K562 (cell line): ENCODE measurements at regions not wholly inside any gene's neighbourhood (a gene's known extent, or its start where the extent isn't known, plus 50 kb on each side); places are given as distances from the start of the nearest gene placed in this dataset.

Experiments used
- ZNF3 ChIP-seq: fragments of 250-450 bp; sonication (Bioruptor Pico); IDR thresholded peaks from 2 replicates; pipeline ENCODE4 v1.5.0; 2021; ENCODE audit warnings: mild to moderate bottlenecking, moderate library complexity
- TF ChIP-seq, protein P1 (sequence below): fragments of 450-650 bp; IDR thresholded peaks from 2 replicates; pipeline ENCODE4 v1.6.1; 2016; ENCODE audit warnings: mild to moderate bottlenecking, moderate library complexity
- TF ChIP-seq, protein P2 (sequence below): IDR thresholded peaks from 2 replicates; pipeline ENCODE4 v1.6.1; 2011; ENCODE audit warnings: borderline replicate concordance, low read depth, mild to moderate bottlenecking, moderate library complexity, low read length; ENCODE audit not compliant: insufficient read depth, poor library complexity, severe bottlenecking
- TF ChIP-seq, protein P3 (sequence below): fragments of 250-450 bp; sonication (Bioruptor Pico); IDR thresholded peaks from 2 replicates; pipeline ENCODE4 v1.4.0; 2020
- TF ChIP-seq, protein P4 (sequence below): fragments of 450-650 bp; IDR thresholded peaks from 2 replicates; pipeline ENCODE4 v1.6.1; 2017; ENCODE audit warnings: mild to moderate bottlenecking, moderate library complexity

DNA sequence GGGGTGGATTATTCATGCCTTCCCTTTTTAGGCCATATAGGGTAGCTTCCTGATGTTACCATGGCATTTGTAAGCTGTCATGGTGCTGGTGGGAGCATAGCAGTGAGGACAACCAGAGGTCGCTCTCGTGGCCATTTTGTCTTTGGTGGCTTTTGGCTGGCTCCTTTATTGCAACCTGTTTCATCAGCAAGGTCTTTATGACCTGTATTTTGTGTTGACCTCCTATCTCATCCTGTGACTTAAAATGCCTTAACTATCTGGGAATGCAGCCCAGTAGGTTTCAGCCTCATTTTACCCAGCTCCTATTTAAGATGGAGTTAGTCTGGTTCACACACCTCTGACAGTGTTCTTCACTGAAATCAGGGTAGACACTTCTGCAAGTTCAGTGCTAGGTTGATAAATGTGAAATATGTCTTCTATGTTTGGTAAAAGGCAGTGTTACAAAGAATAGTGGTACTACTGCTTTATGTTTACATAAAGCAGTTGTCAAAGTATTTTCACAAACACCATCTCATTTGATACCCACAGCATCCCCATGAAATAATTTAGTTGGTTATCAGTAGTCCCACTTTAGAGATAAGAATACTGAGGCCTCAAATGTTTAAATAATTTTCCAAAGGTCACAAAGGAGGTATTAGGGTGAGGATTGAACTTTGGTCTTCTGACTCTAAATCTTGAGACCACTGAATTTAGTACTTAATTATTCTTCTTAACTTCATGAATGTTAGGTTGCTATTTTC lies 77.1 kb upstream of the C4orf54 start (continued):
- TF ChIP-seq, protein P1, sequence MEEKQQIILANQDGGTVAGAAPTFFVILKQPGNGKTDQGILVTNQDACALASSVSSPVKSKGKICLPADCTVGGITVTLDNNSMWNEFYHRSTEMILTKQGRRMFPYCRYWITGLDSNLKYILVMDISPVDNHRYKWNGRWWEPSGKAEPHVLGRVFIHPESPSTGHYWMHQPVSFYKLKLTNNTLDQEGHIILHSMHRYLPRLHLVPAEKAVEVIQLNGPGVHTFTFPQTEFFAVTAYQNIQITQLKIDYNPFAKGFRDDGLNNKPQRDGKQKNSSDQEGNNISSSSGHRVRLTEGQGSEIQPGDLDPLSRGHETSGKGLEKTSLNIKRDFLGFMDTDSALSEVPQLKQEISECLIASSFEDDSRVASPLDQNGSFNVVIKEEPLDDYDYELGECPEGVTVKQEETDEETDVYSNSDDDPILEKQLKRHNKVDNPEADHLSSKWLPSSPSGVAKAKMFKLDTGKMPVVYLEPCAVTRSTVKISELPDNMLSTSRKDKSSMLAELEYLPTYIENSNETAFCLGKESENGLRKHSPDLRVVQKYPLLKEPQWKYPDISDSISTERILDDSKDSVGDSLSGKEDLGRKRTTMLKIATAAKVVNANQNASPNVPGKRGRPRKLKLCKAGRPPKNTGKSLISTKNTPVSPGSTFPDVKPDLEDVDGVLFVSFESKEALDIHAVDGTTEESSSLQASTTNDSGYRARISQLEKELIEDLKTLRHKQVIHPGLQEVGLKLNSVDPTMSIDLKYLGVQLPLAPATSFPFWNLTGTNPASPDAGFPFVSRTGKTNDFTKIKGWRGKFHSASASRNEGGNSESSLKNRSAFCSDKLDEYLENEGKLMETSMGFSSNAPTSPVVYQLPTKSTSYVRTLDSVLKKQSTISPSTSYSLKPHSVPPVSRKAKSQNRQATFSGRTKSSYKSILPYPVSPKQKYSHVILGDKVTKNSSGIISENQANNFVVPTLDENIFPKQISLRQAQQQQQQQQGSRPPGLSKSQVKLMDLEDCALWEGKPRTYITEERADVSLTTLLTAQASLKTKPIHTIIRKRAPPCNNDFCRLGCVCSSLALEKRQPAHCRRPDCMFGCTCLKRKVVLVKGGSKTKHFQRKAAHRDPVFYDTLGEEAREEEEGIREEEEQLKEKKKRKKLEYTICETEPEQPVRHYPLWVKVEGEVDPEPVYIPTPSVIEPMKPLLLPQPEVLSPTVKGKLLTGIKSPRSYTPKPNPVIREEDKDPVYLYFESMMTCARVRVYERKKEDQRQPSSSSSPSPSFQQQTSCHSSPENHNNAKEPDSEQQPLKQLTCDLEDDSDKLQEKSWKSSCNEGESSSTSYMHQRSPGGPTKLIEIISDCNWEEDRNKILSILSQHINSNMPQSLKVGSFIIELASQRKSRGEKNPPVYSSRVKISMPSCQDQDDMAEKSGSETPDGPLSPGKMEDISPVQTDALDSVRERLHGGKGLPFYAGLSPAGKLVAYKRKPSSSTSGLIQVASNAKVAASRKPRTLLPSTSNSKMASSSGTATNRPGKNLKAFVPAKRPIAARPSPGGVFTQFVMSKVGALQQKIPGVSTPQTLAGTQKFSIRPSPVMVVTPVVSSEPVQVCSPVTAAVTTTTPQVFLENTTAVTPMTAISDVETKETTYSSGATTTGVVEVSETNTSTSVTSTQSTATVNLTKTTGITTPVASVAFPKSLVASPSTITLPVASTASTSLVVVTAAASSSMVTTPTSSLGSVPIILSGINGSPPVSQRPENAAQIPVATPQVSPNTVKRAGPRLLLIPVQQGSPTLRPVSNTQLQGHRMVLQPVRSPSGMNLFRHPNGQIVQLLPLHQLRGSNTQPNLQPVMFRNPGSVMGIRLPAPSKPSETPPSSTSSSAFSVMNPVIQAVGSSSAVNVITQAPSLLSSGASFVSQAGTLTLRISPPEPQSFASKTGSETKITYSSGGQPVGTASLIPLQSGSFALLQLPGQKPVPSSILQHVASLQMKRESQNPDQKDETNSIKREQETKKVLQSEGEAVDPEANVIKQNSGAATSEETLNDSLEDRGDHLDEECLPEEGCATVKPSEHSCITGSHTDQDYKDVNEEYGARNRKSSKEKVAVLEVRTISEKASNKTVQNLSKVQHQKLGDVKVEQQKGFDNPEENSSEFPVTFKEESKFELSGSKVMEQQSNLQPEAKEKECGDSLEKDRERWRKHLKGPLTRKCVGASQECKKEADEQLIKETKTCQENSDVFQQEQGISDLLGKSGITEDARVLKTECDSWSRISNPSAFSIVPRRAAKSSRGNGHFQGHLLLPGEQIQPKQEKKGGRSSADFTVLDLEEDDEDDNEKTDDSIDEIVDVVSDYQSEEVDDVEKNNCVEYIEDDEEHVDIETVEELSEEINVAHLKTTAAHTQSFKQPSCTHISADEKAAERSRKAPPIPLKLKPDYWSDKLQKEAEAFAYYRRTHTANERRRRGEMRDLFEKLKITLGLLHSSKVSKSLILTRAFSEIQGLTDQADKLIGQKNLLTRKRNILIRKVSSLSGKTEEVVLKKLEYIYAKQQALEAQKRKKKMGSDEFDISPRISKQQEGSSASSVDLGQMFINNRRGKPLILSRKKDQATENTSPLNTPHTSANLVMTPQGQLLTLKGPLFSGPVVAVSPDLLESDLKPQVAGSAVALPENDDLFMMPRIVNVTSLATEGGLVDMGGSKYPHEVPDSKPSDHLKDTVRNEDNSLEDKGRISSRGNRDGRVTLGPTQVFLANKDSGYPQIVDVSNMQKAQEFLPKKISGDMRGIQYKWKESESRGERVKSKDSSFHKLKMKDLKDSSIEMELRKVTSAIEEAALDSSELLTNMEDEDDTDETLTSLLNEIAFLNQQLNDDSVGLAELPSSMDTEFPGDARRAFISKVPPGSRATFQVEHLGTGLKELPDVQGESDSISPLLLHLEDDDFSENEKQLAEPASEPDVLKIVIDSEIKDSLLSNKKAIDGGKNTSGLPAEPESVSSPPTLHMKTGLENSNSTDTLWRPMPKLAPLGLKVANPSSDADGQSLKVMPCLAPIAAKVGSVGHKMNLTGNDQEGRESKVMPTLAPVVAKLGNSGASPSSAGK, result no peak
- TF ChIP-seq, protein P2, sequence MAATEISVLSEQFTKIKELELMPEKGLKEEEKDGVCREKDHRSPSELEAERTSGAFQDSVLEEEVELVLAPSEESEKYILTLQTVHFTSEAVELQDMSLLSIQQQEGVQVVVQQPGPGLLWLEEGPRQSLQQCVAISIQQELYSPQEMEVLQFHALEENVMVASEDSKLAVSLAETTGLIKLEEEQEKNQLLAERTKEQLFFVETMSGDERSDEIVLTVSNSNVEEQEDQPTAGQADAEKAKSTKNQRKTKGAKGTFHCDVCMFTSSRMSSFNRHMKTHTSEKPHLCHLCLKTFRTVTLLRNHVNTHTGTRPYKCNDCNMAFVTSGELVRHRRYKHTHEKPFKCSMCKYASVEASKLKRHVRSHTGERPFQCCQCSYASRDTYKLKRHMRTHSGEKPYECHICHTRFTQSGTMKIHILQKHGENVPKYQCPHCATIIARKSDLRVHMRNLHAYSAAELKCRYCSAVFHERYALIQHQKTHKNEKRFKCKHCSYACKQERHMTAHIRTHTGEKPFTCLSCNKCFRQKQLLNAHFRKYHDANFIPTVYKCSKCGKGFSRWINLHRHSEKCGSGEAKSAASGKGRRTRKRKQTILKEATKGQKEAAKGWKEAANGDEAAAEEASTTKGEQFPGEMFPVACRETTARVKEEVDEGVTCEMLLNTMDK, result no peak
- TF ChIP-seq, protein P3, sequence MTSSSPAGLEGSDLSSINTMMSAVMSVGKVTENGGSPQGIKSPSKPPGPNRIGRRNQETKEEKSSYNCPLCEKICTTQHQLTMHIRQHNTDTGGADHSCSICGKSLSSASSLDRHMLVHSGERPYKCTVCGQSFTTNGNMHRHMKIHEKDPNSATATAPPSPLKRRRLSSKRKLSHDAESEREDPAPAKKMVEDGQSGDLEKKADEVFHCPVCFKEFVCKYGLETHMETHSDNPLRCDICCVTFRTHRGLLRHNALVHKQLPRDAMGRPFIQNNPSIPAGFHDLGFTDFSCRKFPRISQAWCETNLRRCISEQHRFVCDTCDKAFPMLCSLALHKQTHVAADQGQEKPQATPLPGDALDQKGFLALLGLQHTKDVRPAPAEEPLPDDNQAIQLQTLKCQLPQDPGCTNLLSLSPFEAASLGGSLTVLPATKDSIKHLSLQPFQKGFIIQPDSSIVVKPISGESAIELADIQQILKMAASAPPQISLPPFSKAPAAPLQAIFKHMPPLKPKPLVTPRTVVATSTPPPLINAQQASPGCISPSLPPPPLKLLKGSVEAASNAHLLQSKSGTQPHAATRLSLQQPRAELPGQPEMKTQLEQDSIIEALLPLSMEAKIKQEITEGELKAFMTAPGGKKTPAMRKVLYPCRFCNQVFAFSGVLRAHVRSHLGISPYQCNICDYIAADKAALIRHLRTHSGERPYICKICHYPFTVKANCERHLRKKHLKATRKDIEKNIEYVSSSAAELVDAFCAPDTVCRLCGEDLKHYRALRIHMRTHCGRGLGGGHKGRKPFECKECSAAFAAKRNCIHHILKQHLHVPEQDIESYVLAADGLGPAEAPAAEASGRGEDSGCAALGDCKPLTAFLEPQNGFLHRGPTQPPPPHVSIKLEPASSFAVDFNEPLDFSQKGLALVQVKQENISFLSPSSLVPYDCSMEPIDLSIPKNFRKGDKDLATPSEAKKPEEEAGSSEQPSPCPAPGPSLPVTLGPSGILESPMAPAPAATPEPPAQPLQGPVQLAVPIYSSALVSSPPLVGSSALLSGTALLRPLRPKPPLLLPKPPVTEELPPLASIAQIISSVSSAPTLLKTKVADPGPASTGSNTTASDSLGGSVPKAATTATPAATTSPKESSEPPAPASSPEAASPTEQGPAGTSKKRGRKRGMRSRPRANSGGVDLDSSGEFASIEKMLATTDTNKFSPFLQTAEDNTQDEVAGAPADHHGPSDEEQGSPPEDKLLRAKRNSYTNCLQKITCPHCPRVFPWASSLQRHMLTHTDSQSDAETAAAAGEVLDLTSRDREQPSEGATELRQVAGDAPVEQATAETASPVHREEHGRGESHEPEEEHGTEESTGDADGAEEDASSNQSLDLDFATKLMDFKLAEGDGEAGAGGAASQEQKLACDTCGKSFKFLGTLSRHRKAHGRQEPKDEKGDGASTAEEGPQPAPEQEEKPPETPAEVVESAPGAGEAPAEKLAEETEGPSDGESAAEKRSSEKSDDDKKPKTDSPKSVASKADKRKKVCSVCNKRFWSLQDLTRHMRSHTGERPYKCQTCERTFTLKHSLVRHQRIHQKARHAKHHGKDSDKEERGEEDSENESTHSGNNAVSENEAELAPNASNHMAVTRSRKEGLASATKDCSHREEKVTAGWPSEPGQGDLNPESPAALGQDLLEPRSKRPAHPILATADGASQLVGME (CRISPR knock-in tag), result peak; percentile 92
- TF ChIP-seq ZNF3, result no peak
- TF ChIP-seq, protein P4, sequence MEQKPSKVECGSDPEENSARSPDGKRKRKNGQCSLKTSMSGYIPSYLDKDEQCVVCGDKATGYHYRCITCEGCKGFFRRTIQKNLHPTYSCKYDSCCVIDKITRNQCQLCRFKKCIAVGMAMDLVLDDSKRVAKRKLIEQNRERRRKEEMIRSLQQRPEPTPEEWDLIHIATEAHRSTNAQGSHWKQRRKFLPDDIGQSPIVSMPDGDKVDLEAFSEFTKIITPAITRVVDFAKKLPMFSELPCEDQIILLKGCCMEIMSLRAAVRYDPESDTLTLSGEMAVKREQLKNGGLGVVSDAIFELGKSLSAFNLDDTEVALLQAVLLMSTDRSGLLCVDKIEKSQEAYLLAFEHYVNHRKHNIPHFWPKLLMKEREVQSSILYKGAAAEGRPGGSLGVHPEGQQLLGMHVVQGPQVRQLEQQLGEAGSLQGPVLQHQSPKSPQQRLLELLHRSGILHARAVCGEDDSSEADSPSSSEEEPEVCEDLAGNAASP, result no peak
